Ishikawa (cell line): ENCODE measurements at regions not wholly inside any gene's neighbourhood (a gene's known extent, or its start where the extent isn't known, plus 50 kb on each side); places are given as distances from the start of the nearest gene placed in this dataset.

Source experiments
- CEBPB ChIP-seq: IDR thresholded peaks from 2 replicates; pipeline ENCODE4 v1.6.1; 2012
- CREB1 ChIP-seq: IDR thresholded peaks from 2 replicates; pipeline ENCODE4 v1.6.1; 2012; ENCODE audit warnings: low read depth
- EGR1 ChIP-seq: IDR thresholded peaks from 2 replicates; pipeline ENCODE4 v1.6.1; 2012
- EP300 ChIP-seq: IDR thresholded peaks from 2 replicates; pipeline ENCODE4 v1.6.1; 2012; ENCODE audit warnings: borderline replicate concordance
- FOXM1 ChIP-seq: IDR thresholded peaks from 2 replicates; pipeline ENCODE4 v1.6.1; 2012; ENCODE audit warnings: low read depth, borderline replicate concordance
- NFIC ChIP-seq: IDR thresholded peaks from 2 replicates; pipeline ENCODE4 v1.6.1; 2012
- RAD21 ChIP-seq: IDR thresholded peaks from 2 replicates; pipeline ENCODE4 v1.6.1; 2012; ENCODE audit warnings: low read depth
- REST ChIP-seq: IDR thresholded peaks from 2 replicates; pipeline ENCODE4 v1.6.1; 2012; ENCODE audit warnings: low read depth, mild to moderate bottlenecking
- TCF12 ChIP-seq: IDR thresholded peaks from 2 replicates; pipeline ENCODE4 v1.6.1; 2012; ENCODE audit warnings: low read depth
- TEAD4 ChIP-seq: IDR thresholded peaks from 2 replicates; pipeline ENCODE4 v1.6.1; 2012
- TF ChIP-seq, protein P1 (sequence below): IDR thresholded peaks from 2 replicates; pipeline ENCODE4 v1.6.1; 2012

DNA sequence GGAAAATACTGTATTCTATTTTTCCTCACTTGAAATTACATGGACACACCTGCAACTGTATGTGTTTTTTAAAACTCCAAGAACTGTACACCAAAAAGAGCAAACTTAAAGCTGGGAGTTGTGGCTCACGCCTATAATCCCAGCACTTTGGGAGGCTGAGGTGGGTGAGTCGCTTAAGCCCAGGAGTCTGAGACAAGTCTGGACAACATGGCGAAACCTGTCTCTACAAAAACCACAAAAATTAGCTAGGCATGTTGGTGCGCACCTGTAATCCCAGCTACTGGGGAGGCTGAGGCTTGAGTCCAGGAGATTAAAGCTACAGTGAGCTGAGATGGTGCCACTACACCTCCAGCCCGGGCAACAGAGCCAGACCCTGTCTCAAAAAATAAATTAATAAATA is 95.9 kb downstream of the SINHCAF start:
- TF ChIP-seq TCF12 (no peak), EGR1 (no peak), FOXM1 (no peak), CREB1 (no peak), RAD21 (no peak), REST (no peak), CEBPB (no peak), EP300 (no peak), NFIC (no peak), TEAD4 (no peak)
- TF ChIP-seq, protein P1, sequence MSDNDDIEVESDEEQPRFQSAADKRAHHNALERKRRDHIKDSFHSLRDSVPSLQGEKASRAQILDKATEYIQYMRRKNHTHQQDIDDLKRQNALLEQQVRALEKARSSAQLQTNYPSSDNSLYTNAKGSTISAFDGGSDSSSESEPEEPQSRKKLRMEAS, result no peak
